ENCODE measurements at regions not wholly inside any gene's neighbourhood (a gene's known extent, or its start where the extent isn't known, plus 50 kb on each side); places are given as distances from the start of the nearest gene placed in this dataset.

GRCh38 chr14:94966868-94967267 lies 190.5 kb downstream of the DICER1 start:
- Mint-ChIP-seq H3K4me1 (peaks cover 2% of the 10 kb centered on the region; the same call in 1 of the 3 replicates), H3K9me3 (peaks cover 2% of the 10 kb centered on the region; the same call in 1 of the 3 replicates), H3K4me3 (no peak overlapping the region), H3K27ac (no peak overlapping the region), H3K36me3 (ENCODE audit: low read depth) (no peaks in the 10 kb centered on the region), H3K27me3 (ENCODE audit: insufficient read depth, low read depth, poor library complexity) (no peaks in the 10 kb centered on the region)
- Histone ChIP-seq H3K36me3 (ENCODE audit: insufficient read depth) (no peaks in the 10 kb centered on the region), H3K27me3 (ENCODE audit: insufficient read depth) (no peaks in the 10 kb centered on the region), H3K4me3 (no peak overlapping the region), H3K4me1 (ENCODE audit: insufficient read depth) (no peaks in the 10 kb centered on the region), H3K9me2 (ENCODE audit: insufficient read depth) (0 out of 2 replicates have a peak, but pooled peaks cover 4% of the 10 kb centered on the region), H3F3A (replicated peaks; ENCODE audit: low read depth) (no peaks in the 10 kb centered on the region), H2AFZ (no peak overlapping the region), H3K27ac (ENCODE audit: low read depth) (no peak overlapping the region), H4K20me1 (replicated peaks; ENCODE audit: insufficient read depth) (0 out of 2 replicates have a peak, but pooled peaks cover under 1% of the 10 kb centered on the region), H3K4me2 (no peak overlapping the region), H3K79me2 (replicated peaks; ENCODE audit: insufficient read depth) (no peaks in the 10 kb centered on the region)
- DNase-seq (ENCODE audit: low spot score) (no peak), ATAC-seq (no peak)
- no peak for TF ChIP-seq EZH2phosphoT487 (IDR thresholded peaks at IDR 0.05; ENCODE audit: unreplicated experiment)
- no peak for TF ChIP-seq CTCF (conservative IDR thresholded peaks at IDR 0.05; ENCODE audit: low read depth in 2 of 2)
- no peak for TF ChIP-seq NANOG (IDR thresholded peaks at IDR 0.05; ENCODE audit: borderline replicate concordance)
- no peak for TF ChIP-seq STAT1 (IDR thresholded peaks at IDR 0.05; ENCODE audit: unreplicated experiment)
- no peak for TF ChIP-seq CREB1 (CRISPR knock-in tag; IDR thresholded peaks at IDR 0.05; ENCODE audit: low read depth)
- no peak for TF ChIP-seq ZNF462 (CRISPR knock-in tag; IDR thresholded peaks at IDR 0.05)
- TF ChIP-seq EZH2 (IDR thresholded peaks at IDR 0.05; ENCODE audit: low read depth, unreplicated experiment), result no peak
- TF ChIP-seq JUNB (IDR thresholded peaks at IDR 0.05; ENCODE audit: unreplicated experiment), result no peak
